ENCODE measurements at regions not wholly inside any gene's neighbourhood (a gene's known extent, or its start where the extent isn't known, plus 50 kb on each side); places are given as distances from the start of the nearest gene placed in this dataset.
"Not testable (repeated sequence)": the region's sequence is repeated elsewhere in the genome, so short reads cannot be mapped to it uniquely, and the experiment has no call there.

DNA sequence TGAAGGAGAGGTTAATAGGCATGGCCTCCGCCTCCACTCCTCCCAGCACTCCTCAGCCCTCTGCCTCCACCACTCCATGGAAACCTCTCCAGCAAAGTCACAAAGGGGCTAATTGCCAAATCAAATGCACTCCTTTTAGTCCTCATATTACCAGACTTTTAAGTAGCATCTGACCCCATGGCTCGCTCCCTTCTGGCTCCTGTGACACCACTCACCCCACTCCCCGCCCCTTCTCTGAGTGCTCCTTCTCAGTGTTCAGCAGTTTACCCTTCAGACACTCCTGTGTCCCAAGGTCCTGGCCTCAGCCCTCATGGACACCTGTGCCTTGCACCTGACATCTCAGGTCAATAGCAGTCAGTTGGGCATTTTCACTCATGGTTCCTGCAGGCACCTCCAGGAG is 243.5 kb upstream of the CCL2 start:
- Histone ChIP-seq H3K27me3 (ENCODE audit: insufficient read depth, low read length) (no peaks in the 10 kb centered on the region), H3K9ac (ENCODE audit: low read depth, low read length) (no peak overlapping the region), H3K4me3 (ENCODE audit: low read length) (no peak overlapping the region), H3K27ac (ENCODE audit: low read depth, low read length) (no peak overlapping the region), H3K4me1 (ENCODE audit: insufficient read depth, low read length) (no peaks in the 10 kb centered on the region), H3K9me3 (ENCODE audit: insufficient read depth, low read depth, low read length) (no peaks in the 10 kb centered on the region), H3K36me3 (ENCODE audit: insufficient read depth, low read length) (no peaks in the 10 kb centered on the region)
- 94% methylated on average over 3 of the region's 3 CpGs for WGBS

DNA sequence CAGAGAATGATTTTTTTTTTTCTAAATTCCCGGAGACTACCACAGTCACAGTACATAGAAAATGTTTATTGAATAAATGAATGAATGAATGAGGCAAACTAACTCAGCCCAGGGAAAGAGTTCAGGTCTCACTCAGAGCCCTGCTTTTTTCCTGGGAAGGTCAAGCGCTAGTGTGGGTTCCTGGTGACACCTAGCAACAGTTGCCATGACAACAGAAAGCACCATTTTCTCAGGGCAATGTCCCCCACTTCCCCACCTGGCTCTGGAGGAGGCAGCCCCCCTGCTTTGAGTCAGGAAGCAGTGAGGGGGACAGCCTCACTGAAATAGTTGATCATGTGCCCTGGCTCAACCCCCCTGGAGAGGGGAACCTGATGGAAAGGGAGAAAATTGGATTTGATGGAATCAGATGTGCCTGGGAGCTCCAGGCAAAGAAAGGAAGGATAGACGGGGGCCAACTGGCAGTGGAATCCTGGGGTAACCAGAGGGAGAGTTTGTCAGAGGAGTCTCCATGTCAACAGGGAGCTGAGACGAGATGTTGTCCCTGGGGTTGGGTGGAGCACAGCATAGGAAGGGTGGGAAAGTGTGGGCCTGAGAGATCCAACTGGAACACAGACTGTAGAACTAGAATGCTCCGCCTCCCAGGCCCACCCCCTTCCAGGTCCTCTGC is 242.2 kb upstream of the CCL2 start:
- WGBS = 92% methylated on average over 4 of the region's 5 CpGs
- H3K4me1 ChIP-seq (ENCODE audit: insufficient read depth, low read length) = no peaks in the 10 kb centered on the region
- no peaks in the 10 kb centered on the region for H3K27me3 ChIP-seq (ENCODE audit: insufficient read depth, low read length)
- H3K36me3 ChIP-seq (ENCODE audit: insufficient read depth, low read length) = no peaks in the 10 kb centered on the region
- no peak overlapping the region for H3K4me3 ChIP-seq (ENCODE audit: low read length)
- no peaks in the 10 kb centered on the region for H3K9me3 ChIP-seq (ENCODE audit: insufficient read depth, low read depth, low read length)
- no peak overlapping the region for H3K9ac ChIP-seq (ENCODE audit: low read depth, low read length)
- no peak overlapping the region for H3K27ac ChIP-seq (ENCODE audit: low read depth, low read length)

DNA sequence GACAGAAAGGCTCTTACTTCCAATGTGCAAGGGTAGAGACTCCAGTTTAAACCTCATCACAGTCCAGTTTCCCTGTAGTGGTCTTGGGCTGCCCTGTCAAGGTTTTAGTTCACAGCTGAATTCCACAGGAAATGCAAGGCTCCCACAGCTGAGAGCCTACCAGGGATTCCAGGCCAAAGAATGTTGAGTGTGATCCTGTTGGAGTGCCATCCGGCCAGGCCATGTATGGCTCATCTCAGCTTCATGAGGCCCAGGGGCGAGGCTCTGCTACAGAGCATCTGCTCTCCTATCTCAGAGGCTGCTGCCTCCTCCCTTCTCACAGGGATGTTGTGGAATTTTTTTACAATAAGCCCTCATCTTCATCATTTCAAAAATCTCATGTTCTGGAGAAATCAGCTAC is 239.8 kb upstream of the CCL2 start:
- H3K36me3 ChIP-seq (ENCODE audit: insufficient read depth, low read length) = no peaks in the 10 kb centered on the region
- H3K9ac ChIP-seq (ENCODE audit: low read depth, low read length) = no peak overlapping the region
- no peaks in the 10 kb centered on the region for H3K27me3 ChIP-seq (ENCODE audit: insufficient read depth, low read length)
- WGBS = 91% methylated on average over 2 of the region's 2 CpGs
- no peak overlapping the region for H3K27ac ChIP-seq (ENCODE audit: low read depth, low read length)
- H3K9me3 ChIP-seq (ENCODE audit: insufficient read depth, low read depth, low read length) = no peaks in the 10 kb centered on the region
- H3K4me1 ChIP-seq (ENCODE audit: insufficient read depth, low read length) = no peaks in the 10 kb centered on the region
- no peak overlapping the region for H3K4me3 ChIP-seq (ENCODE audit: low read length)

DNA sequence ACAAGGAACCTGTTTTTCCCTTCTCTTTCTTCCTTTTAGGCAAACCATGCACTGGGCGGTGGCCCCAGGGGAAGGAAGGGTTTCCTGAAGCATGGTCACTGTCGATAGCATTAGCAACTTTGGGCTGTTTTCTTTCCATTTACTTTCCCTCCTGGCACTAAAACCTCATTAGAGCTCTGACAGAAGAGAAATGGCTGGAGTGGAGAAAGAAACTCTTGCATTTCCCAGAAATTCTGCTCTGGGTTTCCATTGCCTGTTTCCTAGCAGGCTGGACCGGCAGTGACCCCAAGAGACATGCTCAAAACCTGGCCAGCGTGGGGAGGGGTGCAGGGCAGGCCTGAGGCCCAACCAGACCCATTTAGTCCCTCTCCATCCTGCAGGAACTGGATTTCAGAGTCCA is 230.7 kb upstream of the CCL2 start:
- Histone ChIP-seq H3K4me3 (ENCODE audit: low read length) (no peak overlapping the region), H3K9me3 (ENCODE audit: insufficient read depth, low read depth, low read length) (no peaks in the 10 kb centered on the region), H3K27ac (ENCODE audit: low read depth, low read length) (0 out of 2 replicates have a peak overlapping the region, but pooled peaks have one; percentile 18), H3K27me3 (ENCODE audit: insufficient read depth, low read length) (no peaks in the 10 kb centered on the region), H3K9ac (ENCODE audit: low read depth, low read length) (no peak overlapping the region), H3K36me3 (ENCODE audit: insufficient read depth, low read length) (no peaks in the 10 kb centered on the region), H3K4me1 (ENCODE audit: insufficient read depth, low read length) (no peaks in the 10 kb centered on the region; the same call in 1 of the 2 replicates)
- WGBS = 96% methylated on average over 4 of the region's 4 CpGs

DNA sequence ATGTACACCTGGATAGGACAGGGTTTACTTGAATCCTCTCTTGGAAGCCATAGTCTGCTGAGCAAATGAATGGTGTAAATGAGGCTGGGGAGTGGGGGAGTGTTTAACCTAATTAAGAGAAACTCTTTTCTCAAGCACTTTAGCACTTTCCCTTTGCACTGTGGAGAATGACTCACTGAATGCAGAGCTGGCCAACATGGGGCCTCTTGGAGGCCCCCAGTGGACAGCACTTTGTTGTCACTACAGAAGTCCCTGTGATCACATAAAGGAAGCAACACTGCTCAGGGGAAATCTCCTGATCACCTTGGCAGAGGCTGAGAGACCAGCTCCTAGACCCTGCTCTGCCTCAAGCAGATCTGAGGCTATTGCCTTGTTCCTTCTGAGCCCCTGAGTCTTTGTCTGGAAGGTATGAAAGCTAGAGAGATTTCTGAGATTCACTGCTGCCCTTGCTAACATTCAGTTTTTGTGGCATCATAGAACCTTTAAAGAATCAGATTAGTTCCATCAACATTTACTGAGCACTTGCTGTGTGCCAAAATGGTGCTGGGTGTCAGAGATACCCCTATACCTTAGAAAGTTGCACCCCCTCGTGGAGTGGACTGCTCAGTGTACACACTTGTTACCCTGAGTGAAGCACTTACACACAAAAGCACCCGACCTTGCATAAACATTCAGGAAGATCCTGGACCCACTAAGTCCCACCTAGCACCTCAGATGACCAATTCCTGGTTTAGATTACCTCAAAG is 230.1 kb upstream of the CCL2 start:
- H3K9ac ChIP-seq (ENCODE audit: low read depth, low read length) = no peak overlapping the region
- no peaks in the 10 kb centered on the region for H3K9me3 ChIP-seq (ENCODE audit: insufficient read depth, low read depth, low read length)
- 73% methylated on average over 2 of the region's 2 CpGs for WGBS
- H3K4me1 ChIP-seq (ENCODE audit: insufficient read depth, low read length) = no peaks in the 10 kb centered on the region; the same call in 1 of the 2 replicates
- H3K27ac ChIP-seq (ENCODE audit: low read depth, low read length) = no peak overlapping the region
- no peak overlapping the region for H3K4me3 ChIP-seq (ENCODE audit: low read length)
- no peaks in the 10 kb centered on the region for H3K27me3 ChIP-seq (ENCODE audit: insufficient read depth, low read length)
- no peaks in the 10 kb centered on the region for H3K36me3 ChIP-seq (ENCODE audit: insufficient read depth, low read length)

DNA sequence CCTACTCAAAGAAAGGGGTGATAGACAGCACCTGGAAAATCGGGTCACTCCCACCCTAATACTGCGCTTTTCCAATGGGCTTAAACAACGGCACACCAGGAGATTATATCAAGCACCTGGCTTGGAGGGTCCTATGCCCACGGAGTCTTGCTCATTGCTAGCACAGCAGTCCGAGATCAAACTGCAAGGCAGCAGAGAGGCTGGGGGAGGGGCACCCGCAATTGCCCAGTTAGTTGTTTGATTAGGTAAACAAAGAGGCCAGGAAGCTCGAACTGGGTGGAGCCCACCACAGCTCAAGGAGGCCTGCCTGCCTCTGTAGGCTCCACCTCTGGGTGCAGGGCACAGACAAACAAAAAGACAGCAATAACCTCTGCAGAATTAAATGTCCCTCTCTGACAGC is 224.5 kb upstream of the CCL2 start:
- not testable (repeated sequence) for H3K9me3 ChIP-seq (ENCODE audit: insufficient read depth, low read depth, low read length); H3K9ac ChIP-seq (ENCODE audit: low read depth, low read length); H3K4me3 ChIP-seq (ENCODE audit: low read length); H3K36me3 ChIP-seq (ENCODE audit: insufficient read depth, low read length); H3K27ac ChIP-seq (ENCODE audit: low read depth, low read length); H3K27me3 ChIP-seq (ENCODE audit: insufficient read depth, low read length); H3K4me1 ChIP-seq (ENCODE audit: insufficient read depth, low read length)
- 64% methylated on average over 7 of the region's 7 CpGs for WGBS

DNA sequence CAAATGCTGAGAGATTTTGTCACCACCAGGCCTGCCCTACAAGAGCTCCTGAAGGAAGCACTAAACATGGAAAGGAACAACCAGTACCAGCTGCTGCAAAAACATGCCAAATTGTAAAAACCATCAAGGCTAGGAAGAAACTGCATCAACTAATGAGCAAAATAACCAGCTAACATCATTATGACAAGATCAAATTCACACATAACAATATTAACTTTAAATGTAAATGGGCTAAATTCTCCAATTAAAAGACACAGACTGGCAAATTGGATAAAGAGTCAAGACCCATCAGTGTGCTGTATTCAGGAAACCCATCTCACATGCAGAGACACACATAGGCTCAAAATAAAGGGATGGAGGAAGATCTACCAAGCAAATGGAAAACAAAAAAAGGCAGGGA is 222.8 kb upstream of the CCL2 start:
- not testable (repeated sequence) for H3K36me3 ChIP-seq (ENCODE audit: insufficient read depth, low read length); H3K27ac ChIP-seq (ENCODE audit: low read depth, low read length); H3K4me3 ChIP-seq (ENCODE audit: low read length); H3K9me3 ChIP-seq (ENCODE audit: insufficient read depth, low read depth, low read length); H3K4me1 ChIP-seq (ENCODE audit: insufficient read depth, low read length); H3K27me3 ChIP-seq (ENCODE audit: insufficient read depth, low read length); H3K9ac ChIP-seq (ENCODE audit: low read depth, low read length)

DNA sequence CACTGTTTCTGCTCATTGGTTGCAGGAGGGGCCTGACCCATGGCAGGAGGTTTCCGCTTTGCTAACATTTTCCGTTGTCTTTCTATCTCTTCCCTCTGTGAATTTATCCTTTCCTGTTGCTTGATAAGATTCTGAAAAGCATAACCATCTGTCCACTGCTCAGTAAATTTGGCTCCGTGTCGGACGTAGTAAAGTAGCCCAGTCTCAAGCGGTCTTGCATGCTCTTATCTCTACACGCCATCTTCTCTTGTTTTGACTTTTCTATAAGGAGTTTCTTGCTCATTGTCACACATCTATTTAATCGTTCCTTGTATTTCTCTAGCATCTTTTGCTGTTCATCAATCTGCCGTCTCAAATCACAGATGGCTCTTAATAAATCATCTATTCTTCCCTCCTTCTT is 216.3 kb upstream of the CCL2 start:
- H3K4me1 ChIP-seq (ENCODE audit: insufficient read depth, low read length); H3K27ac ChIP-seq (ENCODE audit: low read depth, low read length); H3K36me3 ChIP-seq (ENCODE audit: insufficient read depth, low read length); H3K4me3 ChIP-seq (ENCODE audit: low read length); H3K9me3 ChIP-seq (ENCODE audit: insufficient read depth, low read depth, low read length); H3K9ac ChIP-seq (ENCODE audit: low read depth, low read length); H3K27me3 ChIP-seq (ENCODE audit: insufficient read depth, low read length): not testable (repeated sequence)
- 93% methylated on average over 9 of the region's 9 CpGs for WGBS

DNA sequence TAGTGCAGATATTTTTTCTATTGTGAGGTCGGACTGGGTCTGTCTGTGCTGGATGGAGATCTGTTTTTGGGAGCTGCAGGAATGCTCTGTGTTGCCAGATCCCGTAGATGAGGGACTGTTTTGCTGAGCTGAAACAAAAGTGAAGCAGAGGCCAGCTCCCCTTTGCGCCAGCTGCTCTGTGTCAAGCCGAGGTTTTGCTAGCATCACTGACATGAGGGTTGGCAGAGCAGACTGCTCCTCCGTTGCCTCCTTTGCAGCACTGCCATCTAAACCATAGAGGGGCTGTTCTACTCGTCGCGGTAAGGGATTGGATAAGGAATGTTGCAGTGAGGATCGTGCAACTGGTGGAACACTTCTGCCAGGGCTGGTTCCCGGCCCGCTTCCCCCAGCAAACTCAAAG is 215.9 kb upstream of the CCL2 start:
- H3K27me3 ChIP-seq (ENCODE audit: insufficient read depth, low read length); H3K36me3 ChIP-seq (ENCODE audit: insufficient read depth, low read length); H3K4me3 ChIP-seq (ENCODE audit: low read length); H3K4me1 ChIP-seq (ENCODE audit: insufficient read depth, low read length); H3K9me3 ChIP-seq (ENCODE audit: insufficient read depth, low read depth, low read length); H3K9ac ChIP-seq (ENCODE audit: low read depth, low read length); H3K27ac ChIP-seq (ENCODE audit: low read depth, low read length): not testable (repeated sequence)
- 94% methylated on average over 10 of the region's 11 CpGs for WGBS

DNA sequence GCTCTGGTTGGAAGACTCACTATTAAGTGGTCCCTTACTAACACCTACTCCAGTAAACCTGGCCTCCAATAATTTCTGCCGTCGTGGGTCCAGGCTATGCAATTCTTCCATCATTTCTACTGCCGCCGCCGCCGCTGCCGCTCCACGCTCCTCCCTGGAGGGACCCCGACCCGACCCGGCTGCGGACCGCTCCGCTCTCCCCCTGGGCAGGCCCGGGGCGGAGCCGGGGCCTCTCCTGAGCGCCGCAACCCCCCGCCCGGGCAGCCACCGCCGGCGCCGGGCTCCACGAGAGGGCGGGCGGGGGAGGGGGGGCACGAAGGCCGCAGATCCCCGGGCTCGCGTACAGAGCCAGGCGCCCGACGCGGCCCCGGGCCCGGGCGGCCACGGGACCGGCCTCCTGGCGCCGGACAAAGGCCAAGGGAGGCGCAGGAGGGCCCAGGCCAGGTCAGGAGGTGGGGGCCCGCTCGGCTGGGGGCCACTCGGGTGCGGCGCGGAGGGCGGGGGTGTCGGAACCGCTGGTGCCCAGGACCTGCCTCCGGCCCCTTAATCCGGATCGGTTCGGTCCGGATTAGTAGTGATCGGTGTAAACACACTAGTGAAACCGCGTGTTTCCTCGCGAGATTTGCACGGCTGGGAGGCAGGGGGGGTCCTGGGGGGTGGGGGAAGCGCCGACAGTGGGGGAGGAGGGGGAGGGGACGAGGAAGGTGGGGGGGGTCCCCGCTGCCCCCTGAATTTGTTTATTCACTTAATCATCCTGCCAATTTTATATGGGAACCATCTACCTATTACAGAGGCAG is 215.1 kb upstream of the CCL2 start:
- H3K4me3 ChIP-seq (ENCODE audit: low read length); H3K9me3 ChIP-seq (ENCODE audit: insufficient read depth, low read depth, low read length); H3K36me3 ChIP-seq (ENCODE audit: insufficient read depth, low read length); H3K27me3 ChIP-seq (ENCODE audit: insufficient read depth, low read length); H3K9ac ChIP-seq (ENCODE audit: low read depth, low read length); H3K4me1 ChIP-seq (ENCODE audit: insufficient read depth, low read length); H3K27ac ChIP-seq (ENCODE audit: low read depth, low read length): not testable (repeated sequence)
- 91% methylated on average over 59 of the region's 69 CpGs for WGBS

DNA sequence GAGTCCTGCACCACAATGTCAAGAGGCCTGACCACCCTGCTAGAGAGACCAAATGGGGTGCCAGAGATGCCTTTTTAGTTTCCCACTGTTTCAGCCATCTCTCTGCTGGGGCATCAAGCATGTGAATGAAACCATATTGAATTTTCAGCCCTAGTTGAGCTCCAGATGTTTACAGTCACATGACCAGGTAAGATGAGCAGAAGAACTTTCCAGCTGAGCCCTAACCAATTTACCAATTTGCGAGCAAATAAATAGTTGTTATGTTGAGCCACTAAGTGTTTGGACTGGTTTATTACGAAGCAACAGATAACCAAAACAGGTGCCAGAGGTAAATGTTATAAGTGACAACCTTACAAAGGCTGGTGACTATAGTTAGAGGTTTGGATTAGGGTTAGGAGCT is 209.1 kb upstream of the CCL2 start:
- no peak overlapping the region for H3K9ac ChIP-seq (ENCODE audit: low read depth, low read length)
- no peaks in the 10 kb centered on the region for H3K36me3 ChIP-seq (ENCODE audit: insufficient read depth, low read length)
- H3K4me1 ChIP-seq (ENCODE audit: insufficient read depth, low read length) = no peaks in the 10 kb centered on the region; the same call in 1 of the 2 replicates
- no peak overlapping the region for H3K27ac ChIP-seq (ENCODE audit: low read depth, low read length)
- WGBS = 87% methylated on average over 2 of the region's 2 CpGs
- H3K4me3 ChIP-seq (ENCODE audit: low read length) = no peak overlapping the region
- H3K9me3 ChIP-seq (ENCODE audit: insufficient read depth, low read depth, low read length) = 0 out of 2 replicates have a peak, but pooled peaks cover 2% of the 10 kb centered on the region
- H3K27me3 ChIP-seq (ENCODE audit: insufficient read depth, low read length) = no peaks in the 10 kb centered on the region
